ENCODE measurements at regions not wholly inside any gene's neighbourhood (a gene's known extent, or its start where the extent isn't known, plus 50 kb on each side); places are given as distances from the start of the nearest gene placed in this dataset.

GRCh38 chrX:149152941-149153340 is 352.2 kb downstream of the IDS start:
- TF ChIP-seq CTCF (IDR thresholded peaks at IDR 0.05) (no peak), POLR2A (IDR thresholded peaks at IDR 0.05) (no peak), EP300 (IDR thresholded peaks at IDR 0.05) (no peak)
